ENCODE measurements at regions not wholly inside any gene's neighbourhood (a gene's known extent, or its start where the extent isn't known, plus 50 kb on each side); places are given as distances from the start of the nearest gene placed in this dataset.
"Not testable (repeated sequence)": the region's sequence is repeated elsewhere in the genome, so short reads cannot be mapped to it uniquely, and the experiment has no call there.

- H3K9me3 Mint-ChIP-seq; H3K36me3 ChIP-seq (ENCODE audit: insufficient read depth, low read length); DNase-seq; H3K27me3 Mint-ChIP-seq; POLR2A ChIA-PET; H3K9me3 ChIP-seq (ENCODE audit: low read length); H3K4me3 ChIP-seq (ENCODE audit: low read length); H3K4me3 Mint-ChIP-seq; H3K27me3 ChIP-seq (ENCODE audit: insufficient read depth, low read length, poor library complexity, severe bottlenecking); CTCF ChIA-PET; H3K27ac Mint-ChIP-seq; H3K36me3 Mint-ChIP-seq; H3K4me1 ChIP-seq (ENCODE audit: insufficient read depth, low read length); H3K27ac ChIP-seq (ENCODE audit: low read depth, low read length); H3K4me1 Mint-ChIP-seq: not testable (repeated sequence)
Observed at GRCh38 chr21:9812507-9812906, 708.9 kb upstream of the TPTE start.

DNA sequence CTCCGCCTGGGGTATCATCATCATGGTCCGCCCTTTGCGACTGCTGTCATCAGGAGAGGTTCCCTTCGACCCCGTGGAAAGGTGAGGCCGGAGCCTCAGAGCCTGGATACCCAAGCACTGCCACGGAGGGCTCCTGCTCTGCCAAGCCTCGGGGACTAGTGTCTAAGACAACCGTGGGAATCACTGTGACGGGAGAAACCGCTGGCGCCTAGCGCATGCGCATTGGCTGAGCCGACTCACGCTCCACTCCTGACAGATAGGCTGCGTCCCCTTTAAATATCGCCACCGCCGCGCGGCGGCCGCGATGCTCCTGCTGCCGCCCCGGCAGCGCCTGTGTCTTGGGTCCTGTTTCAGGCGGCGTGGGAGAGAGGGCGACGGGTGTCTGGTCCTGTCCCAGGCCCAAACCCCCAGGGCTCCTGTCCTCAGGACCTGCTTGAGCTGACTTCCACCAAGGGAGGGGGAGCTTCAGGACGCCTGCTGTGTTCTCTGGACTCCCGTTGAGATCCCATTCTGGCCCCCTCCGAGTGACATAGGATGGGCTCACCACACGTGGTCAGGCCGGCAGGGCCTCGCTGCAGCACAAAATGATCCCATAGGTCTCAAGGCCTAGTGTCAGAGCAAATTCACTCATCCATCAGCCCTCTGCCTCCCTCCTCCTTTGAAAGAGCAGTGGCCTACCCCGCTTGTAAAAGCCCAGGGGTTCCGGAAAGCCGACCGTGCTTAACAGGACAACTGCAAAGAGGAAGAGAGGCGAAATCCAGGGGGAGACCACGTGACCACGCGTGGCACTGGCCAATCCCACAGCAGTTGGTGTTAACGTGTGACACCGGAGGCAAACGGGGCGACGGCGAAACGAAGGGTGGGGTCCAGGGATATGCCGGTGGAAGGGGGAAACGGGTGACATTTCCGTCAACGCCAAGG lies 707.2 kb upstream of the TPTE start:
- H3K4me1 Mint-ChIP-seq; POLR2A ChIA-PET; H3K36me3 Mint-ChIP-seq; H3K4me3 ChIP-seq (ENCODE audit: low read length); H3K27ac Mint-ChIP-seq; H3K4me3 Mint-ChIP-seq; H3K9me3 Mint-ChIP-seq; H3K27me3 Mint-ChIP-seq; CTCF ChIA-PET; H3K27me3 ChIP-seq (ENCODE audit: insufficient read depth, low read length, poor library complexity, severe bottlenecking); H3K9me3 ChIP-seq (ENCODE audit: low read length); H3K4me1 ChIP-seq (ENCODE audit: insufficient read depth, low read length); H3K27ac ChIP-seq (ENCODE audit: low read depth, low read length); DNase-seq; H3K36me3 ChIP-seq (ENCODE audit: insufficient read depth, low read length): not testable (repeated sequence)

DNA sequence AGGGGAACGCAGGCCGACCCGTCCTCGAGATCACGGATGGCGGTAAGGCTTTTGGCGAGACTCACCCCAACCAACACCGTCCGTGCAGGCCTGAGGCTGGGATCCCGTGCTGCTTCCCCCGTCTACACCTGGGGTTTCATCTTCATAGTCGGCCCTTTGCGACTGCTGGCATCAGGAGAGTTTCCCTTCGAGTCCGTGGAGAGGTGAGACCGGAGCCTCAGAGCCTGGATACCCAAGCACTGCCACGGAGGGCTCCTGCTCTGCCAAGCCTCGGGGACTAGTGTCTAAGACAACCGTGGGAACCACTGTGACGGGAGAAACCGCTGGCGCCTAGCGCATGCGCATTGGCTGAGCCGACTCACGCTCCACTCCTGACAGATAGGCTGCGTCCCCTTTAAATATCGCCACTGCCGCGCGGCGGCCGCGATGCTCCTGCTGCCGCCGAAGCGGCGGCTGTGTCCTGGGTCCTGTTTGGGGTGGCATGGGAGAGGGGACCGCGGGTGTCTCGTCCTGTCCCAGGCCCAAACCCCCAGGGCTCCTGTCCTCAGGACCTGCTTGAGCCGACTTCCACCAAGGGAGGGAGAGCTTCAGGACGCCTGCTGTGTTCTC lies 706.1 kb upstream of the TPTE start:
- H3K36me3 ChIP-seq (ENCODE audit: insufficient read depth, low read length); H3K27ac Mint-ChIP-seq; H3K4me3 ChIP-seq (ENCODE audit: low read length); H3K9me3 Mint-ChIP-seq; H3K27ac ChIP-seq (ENCODE audit: low read depth, low read length); H3K36me3 Mint-ChIP-seq; CTCF ChIA-PET; H3K27me3 Mint-ChIP-seq; DNase-seq; H3K4me3 Mint-ChIP-seq; H3K27me3 ChIP-seq (ENCODE audit: insufficient read depth, low read length, poor library complexity, severe bottlenecking); H3K4me1 Mint-ChIP-seq; POLR2A ChIA-PET; H3K4me1 ChIP-seq (ENCODE audit: insufficient read depth, low read length); H3K9me3 ChIP-seq (ENCODE audit: low read length): not testable (repeated sequence)

DNA sequence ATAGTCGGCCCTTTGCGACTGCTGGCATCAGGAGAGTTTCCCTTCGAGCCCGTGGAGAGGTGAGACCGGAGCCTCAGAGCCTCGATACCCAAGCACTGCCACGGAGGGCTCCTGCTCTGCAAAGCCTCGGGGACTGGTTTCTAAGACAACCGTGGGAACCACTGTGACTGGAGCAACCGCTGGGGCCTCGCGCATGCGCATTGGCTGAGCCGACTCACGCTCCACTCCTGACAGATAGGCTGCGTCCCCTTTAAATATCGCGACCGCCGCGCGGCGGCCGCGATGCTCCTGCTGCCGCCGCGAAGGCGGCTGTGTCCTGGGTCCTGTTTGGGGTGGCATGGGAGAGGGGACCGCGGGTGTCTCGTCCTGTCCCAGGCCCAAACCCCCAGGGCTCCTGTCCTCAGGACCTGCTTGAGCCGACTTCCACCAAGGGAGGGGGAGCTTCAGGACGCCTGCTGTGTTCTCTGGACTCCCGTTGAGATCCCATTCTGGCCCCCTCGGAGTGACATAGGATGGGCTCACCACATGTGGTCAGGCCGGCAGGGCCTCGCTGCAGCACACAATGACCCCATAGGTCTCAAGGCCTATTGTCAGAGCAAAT lies 704.5 kb upstream of the TPTE start:
- H3K27me3 ChIP-seq (ENCODE audit: insufficient read depth, low read length, poor library complexity, severe bottlenecking); H3K4me3 ChIP-seq (ENCODE audit: low read length); POLR2A ChIA-PET; H3K4me3 Mint-ChIP-seq; H3K4me1 ChIP-seq (ENCODE audit: insufficient read depth, low read length); H3K27ac Mint-ChIP-seq; DNase-seq; H3K4me1 Mint-ChIP-seq; H3K36me3 Mint-ChIP-seq; H3K36me3 ChIP-seq (ENCODE audit: insufficient read depth, low read length); CTCF ChIA-PET; H3K9me3 ChIP-seq (ENCODE audit: low read length); H3K9me3 Mint-ChIP-seq; H3K27ac ChIP-seq (ENCODE audit: low read depth, low read length); H3K27me3 Mint-ChIP-seq: not testable (repeated sequence)

GRCh38 chr21:9817841-9818441 lies 703.4 kb upstream of the TPTE start:
- H3K4me3 ChIP-seq (ENCODE audit: low read length); H3K36me3 ChIP-seq (ENCODE audit: insufficient read depth, low read length); H3K27me3 Mint-ChIP-seq; CTCF ChIA-PET; H3K4me3 Mint-ChIP-seq; H3K9me3 Mint-ChIP-seq; POLR2A ChIA-PET; H3K27ac ChIP-seq (ENCODE audit: low read depth, low read length); H3K27me3 ChIP-seq (ENCODE audit: insufficient read depth, low read length, poor library complexity, severe bottlenecking); H3K9me3 ChIP-seq (ENCODE audit: low read length); H3K4me1 Mint-ChIP-seq; H3K4me1 ChIP-seq (ENCODE audit: insufficient read depth, low read length); H3K27ac Mint-ChIP-seq; H3K36me3 Mint-ChIP-seq; DNase-seq: not testable (repeated sequence)

GRCh38 chr21:9819549-9820192 lies 701.7 kb upstream of the TPTE start:
- H3K27ac Mint-ChIP-seq; H3K36me3 ChIP-seq (ENCODE audit: insufficient read depth, low read length); DNase-seq; H3K4me1 ChIP-seq (ENCODE audit: insufficient read depth, low read length); H3K9me3 Mint-ChIP-seq; H3K36me3 Mint-ChIP-seq; H3K4me3 ChIP-seq (ENCODE audit: low read length); POLR2A ChIA-PET; H3K9me3 ChIP-seq (ENCODE audit: low read length); H3K27me3 Mint-ChIP-seq; H3K4me3 Mint-ChIP-seq; H3K27me3 ChIP-seq (ENCODE audit: insufficient read depth, low read length, poor library complexity, severe bottlenecking); H3K4me1 Mint-ChIP-seq; H3K27ac ChIP-seq (ENCODE audit: low read depth, low read length); CTCF ChIA-PET: not testable (repeated sequence)

DNA sequence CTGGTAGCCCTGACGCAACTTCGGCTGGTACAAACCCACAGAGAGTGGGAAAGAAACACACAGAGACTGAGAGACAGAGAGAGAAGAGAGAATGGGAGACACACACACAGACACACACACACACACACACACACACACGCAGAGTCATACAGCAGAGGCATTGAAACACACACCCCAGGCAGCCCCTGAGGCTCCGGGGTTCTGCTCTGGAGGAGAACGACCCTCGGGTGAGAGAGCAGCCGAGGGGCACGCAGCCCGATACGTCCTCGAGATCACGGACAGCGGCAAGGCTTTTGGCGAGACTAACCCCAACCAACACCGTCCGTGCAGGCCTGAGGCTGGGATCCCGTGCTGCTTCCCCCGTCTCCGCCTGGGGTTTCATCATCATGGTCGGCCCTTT lies 700.8 kb upstream of the TPTE start:
- H3K4me3 Mint-ChIP-seq, CTCF ChIA-PET, H3K27ac Mint-ChIP-seq: not testable (repeated sequence)

GRCh38 chr21:9821472-9821871 lies 699.9 kb upstream of the TPTE start:
- H3K27me3 ChIP-seq (ENCODE audit: insufficient read depth, low read length, poor library complexity, severe bottlenecking); POLR2A ChIA-PET; H3K27ac ChIP-seq (ENCODE audit: low read depth, low read length); H3K4me3 Mint-ChIP-seq; H3K4me1 ChIP-seq (ENCODE audit: insufficient read depth, low read length); H3K36me3 Mint-ChIP-seq; H3K4me1 Mint-ChIP-seq; H3K27ac Mint-ChIP-seq; H3K9me3 Mint-ChIP-seq; H3K9me3 ChIP-seq (ENCODE audit: low read length); H3K4me3 ChIP-seq (ENCODE audit: low read length); CTCF ChIA-PET; H3K27me3 Mint-ChIP-seq; H3K36me3 ChIP-seq (ENCODE audit: insufficient read depth, low read length); DNase-seq: not testable (repeated sequence)

More for the DNA sequence above, 700.8 kb upstream of the TPTE start:
- H3K4me1 Mint-ChIP-seq; POLR2A ChIA-PET; H3K4me3 ChIP-seq (ENCODE audit: low read length); H3K36me3 Mint-ChIP-seq; H3K36me3 ChIP-seq (ENCODE audit: insufficient read depth, low read length); H3K9me3 Mint-ChIP-seq; H3K27me3 Mint-ChIP-seq; H3K9me3 ChIP-seq (ENCODE audit: low read length); H3K27ac ChIP-seq (ENCODE audit: low read depth, low read length); H3K27me3 ChIP-seq (ENCODE audit: insufficient read depth, low read length, poor library complexity, severe bottlenecking); H3K4me1 ChIP-seq (ENCODE audit: insufficient read depth, low read length); DNase-seq: not testable (repeated sequence)
